ENCODE measurements at regions not wholly inside any gene's neighbourhood (a gene's known extent, or its start where the extent isn't known, plus 50 kb on each side); places are given as distances from the start of the nearest gene placed in this dataset.

DNA sequence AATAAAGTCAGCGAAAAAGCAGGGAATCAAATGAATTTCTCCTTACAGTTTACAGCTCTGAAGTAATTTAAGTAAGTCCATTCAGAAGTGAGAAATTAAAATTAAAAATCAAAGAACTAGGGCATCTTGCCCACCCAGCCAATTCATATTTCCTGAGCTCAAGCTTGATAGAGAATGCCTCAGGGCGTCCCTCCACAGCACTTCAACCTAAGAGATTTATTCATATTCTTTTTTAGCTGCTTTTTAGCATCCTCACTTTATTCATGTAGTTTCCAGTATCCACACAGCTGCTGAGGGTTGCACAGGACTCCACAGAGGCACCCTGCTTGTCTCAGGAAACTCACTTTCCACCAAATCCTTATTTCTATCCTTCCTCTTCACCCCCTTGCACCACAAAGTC lies 900.3 kb downstream of the BCL11A start:
- Histone ChIP-seq H2AFZ (ENCODE audit: low read depth, low read length) (no peak overlapping the region), H3K9me3 (ENCODE audit: low read length) (no peaks in the 10 kb centered on the region)

DNA sequence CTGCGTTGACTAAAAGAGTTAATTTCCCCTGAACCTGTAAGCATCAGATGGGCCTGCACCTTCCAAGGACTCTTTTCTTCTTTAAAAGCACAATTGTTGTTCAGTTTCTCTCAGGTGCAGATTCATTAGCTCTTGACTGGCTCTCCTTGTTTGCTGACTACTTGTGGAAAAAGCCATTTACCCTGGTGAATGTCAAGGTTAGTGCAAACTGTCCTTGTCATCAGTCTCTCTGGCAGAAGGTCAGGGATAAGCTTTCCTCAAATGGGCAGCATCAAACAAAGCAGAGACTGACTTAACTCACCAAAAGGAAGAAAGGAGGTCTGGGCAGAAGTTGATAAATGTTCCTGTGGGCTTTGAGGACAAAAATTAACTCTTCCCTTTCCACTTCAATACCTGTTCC lies 922.7 kb downstream of the BCL11A start:
- H3K4me3 ChIP-seq (ENCODE audit: low read length): no peak overlapping the region
- no peaks in the 10 kb centered on the region for H3K9me3 ChIP-seq (ENCODE audit: low read length)
- H3K4me2 ChIP-seq (ENCODE audit: low read length): no peak overlapping the region
- no peaks in the 10 kb centered on the region for H3K36me3 ChIP-seq (ENCODE audit: insufficient read depth, low read length)
- no peaks in the 10 kb centered on the region for H3F3A ChIP-seq (ENCODE audit: insufficient read depth, low read length, poor library complexity, severe bottlenecking)
- no peak overlapping the region for H3K27ac ChIP-seq (ENCODE audit: low read length)
- H4K20me1 ChIP-seq (ENCODE audit: insufficient read depth): no peaks in the 10 kb centered on the region
- H3K79me2 ChIP-seq (replicated peaks; ENCODE audit: insufficient read depth, low read length): no peaks in the 10 kb centered on the region
- no peak overlapping the region for H3K9ac ChIP-seq (ENCODE audit: low read length)
- TF ChIP-seq MXI1 (conservative IDR thresholded peaks at IDR 0.05; ENCODE audit: poor library complexity, severe bottlenecking) (no peak), POLR2AphosphoS5 (IDR thresholded peaks at IDR 0.05) (no peak), RAD21 (conservative IDR thresholded peaks at IDR 0.05) (no peak)
- TF ChIP-seq, protein P1, sequence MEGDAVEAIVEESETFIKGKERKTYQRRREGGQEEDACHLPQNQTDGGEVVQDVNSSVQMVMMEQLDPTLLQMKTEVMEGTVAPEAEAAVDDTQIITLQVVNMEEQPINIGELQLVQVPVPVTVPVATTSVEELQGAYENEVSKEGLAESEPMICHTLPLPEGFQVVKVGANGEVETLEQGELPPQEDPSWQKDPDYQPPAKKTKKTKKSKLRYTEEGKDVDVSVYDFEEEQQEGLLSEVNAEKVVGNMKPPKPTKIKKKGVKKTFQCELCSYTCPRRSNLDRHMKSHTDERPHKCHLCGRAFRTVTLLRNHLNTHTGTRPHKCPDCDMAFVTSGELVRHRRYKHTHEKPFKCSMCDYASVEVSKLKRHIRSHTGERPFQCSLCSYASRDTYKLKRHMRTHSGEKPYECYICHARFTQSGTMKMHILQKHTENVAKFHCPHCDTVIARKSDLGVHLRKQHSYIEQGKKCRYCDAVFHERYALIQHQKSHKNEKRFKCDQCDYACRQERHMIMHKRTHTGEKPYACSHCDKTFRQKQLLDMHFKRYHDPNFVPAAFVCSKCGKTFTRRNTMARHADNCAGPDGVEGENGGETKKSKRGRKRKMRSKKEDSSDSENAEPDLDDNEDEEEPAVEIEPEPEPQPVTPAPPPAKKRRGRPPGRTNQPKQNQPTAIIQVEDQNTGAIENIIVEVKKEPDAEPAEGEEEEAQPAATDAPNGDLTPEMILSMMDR (IDR thresholded peaks at IDR 0.05; ENCODE audit: poor library complexity, severe bottlenecking): no peak
- no peak overlapping the region for H2AFZ ChIP-seq (ENCODE audit: low read depth, low read length)
- H3K9me2 ChIP-seq (ENCODE audit: insufficient read depth, low read length): no peaks in the 10 kb centered on the region
- no peaks in the 10 kb centered on the region for H3K27me3 ChIP-seq (ENCODE audit: insufficient read depth, low read depth, low read length)

More for the DNA sequence above, 900.3 kb downstream of the BCL11A start:
- Histone ChIP-seq H3K36me3 (ENCODE audit: insufficient read depth, low read length) (no peaks in the 10 kb centered on the region), H3K4me2 (ENCODE audit: low read length) (no peak overlapping the region), H3F3A (ENCODE audit: insufficient read depth, low read length, poor library complexity, severe bottlenecking) (no peaks in the 10 kb centered on the region), H3K27me3 (ENCODE audit: insufficient read depth, low read depth, low read length) (no peaks in the 10 kb centered on the region), H3K9me2 (ENCODE audit: insufficient read depth, low read length) (no peaks in the 10 kb centered on the region), H3K79me2 (replicated peaks; ENCODE audit: insufficient read depth, low read length) (no peaks in the 10 kb centered on the region), H3K4me3 (ENCODE audit: low read length) (no peak overlapping the region), H3K27ac (ENCODE audit: low read length) (no peak overlapping the region), H4K20me1 (ENCODE audit: insufficient read depth) (no peaks in the 10 kb centered on the region), H3K9ac (ENCODE audit: low read length) (no peak overlapping the region)
- TF ChIP-seq MXI1 (conservative IDR thresholded peaks at IDR 0.05; ENCODE audit: poor library complexity, severe bottlenecking) (no peak), EZH2 (IDR thresholded peaks at IDR 0.05; ENCODE audit: borderline replicate concordance, insufficient read depth, low read length, poor library complexity, severe bottlenecking) (no peak), EP300 (conservative IDR thresholded peaks at IDR 0.05; ENCODE audit: poor library complexity, severe bottlenecking) (no peak), RAD21 (conservative IDR thresholded peaks at IDR 0.05) (no peak), POLR2AphosphoS5 (IDR thresholded peaks at IDR 0.05) (no peak)
- TF ChIP-seq, protein P2, sequence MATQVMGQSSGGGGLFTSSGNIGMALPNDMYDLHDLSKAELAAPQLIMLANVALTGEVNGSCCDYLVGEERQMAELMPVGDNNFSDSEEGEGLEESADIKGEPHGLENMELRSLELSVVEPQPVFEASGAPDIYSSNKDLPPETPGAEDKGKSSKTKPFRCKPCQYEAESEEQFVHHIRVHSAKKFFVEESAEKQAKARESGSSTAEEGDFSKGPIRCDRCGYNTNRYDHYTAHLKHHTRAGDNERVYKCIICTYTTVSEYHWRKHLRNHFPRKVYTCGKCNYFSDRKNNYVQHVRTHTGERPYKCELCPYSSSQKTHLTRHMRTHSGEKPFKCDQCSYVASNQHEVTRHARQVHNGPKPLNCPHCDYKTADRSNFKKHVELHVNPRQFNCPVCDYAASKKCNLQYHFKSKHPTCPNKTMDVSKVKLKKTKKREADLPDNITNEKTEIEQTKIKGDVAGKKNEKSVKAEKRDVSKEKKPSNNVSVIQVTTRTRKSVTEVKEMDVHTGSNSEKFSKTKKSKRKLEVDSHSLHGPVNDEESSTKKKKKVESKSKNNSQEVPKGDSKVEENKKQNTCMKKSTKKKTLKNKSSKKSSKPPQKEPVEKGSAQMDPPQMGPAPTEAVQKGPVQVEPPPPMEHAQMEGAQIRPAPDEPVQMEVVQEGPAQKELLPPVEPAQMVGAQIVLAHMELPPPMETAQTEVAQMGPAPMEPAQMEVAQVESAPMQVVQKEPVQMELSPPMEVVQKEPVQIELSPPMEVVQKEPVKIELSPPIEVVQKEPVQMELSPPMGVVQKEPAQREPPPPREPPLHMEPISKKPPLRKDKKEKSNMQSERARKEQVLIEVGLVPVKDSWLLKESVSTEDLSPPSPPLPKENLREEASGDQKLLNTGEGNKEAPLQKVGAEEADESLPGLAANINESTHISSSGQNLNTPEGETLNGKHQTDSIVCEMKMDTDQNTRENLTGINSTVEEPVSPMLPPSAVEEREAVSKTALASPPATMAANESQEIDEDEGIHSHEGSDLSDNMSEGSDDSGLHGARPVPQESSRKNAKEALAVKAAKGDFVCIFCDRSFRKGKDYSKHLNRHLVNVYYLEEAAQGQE (IDR thresholded peaks at IDR 0.05; ENCODE audit: borderline replicate concordance): no peak

DNA sequence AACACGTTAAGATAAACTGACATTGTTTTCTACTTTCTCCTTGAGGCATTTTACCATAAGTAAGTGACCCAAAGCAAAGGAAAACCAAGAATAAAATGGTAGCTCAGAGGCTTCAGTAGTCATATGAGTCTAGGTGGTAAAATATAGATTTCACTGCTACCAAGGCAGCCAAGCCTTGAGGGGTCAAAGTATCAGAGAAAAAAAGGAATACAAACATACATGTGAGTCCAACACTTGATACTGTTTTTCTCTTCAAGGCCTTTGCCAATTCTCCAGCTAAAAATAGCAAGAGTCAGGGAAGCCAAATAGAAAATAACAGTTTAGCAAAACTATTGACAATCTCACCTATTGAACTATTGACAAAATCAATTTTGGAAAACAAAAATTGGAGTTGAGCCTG lies 925.9 kb downstream of the BCL11A start:
- Histone ChIP-seq H3F3A (ENCODE audit: insufficient read depth, low read length, poor library complexity, severe bottlenecking) (no peaks in the 10 kb centered on the region), H2AFZ (ENCODE audit: low read depth, low read length) (no peak overlapping the region), H3K79me2 (replicated peaks; ENCODE audit: insufficient read depth, low read length) (no peaks in the 10 kb centered on the region), H3K27me3 (ENCODE audit: insufficient read depth, low read depth, low read length) (no peaks in the 10 kb centered on the region), H3K9me3 (ENCODE audit: low read length) (no peaks in the 10 kb centered on the region), H3K9ac (ENCODE audit: low read length) (no peak overlapping the region), H3K4me3 (ENCODE audit: low read length) (no peak overlapping the region), H3K36me3 (ENCODE audit: insufficient read depth, low read length) (no peaks in the 10 kb centered on the region), H3K9me2 (ENCODE audit: insufficient read depth, low read length) (no peaks in the 10 kb centered on the region), H4K20me1 (ENCODE audit: insufficient read depth) (no peaks in the 10 kb centered on the region), H3K27ac (ENCODE audit: low read length) (no peak overlapping the region), H3K4me2 (ENCODE audit: low read length) (no peak overlapping the region)
- TF ChIP-seq EZH2 (IDR thresholded peaks at IDR 0.05; ENCODE audit: borderline replicate concordance, insufficient read depth, low read length, poor library complexity, severe bottlenecking) (no peak), RAD21 (conservative IDR thresholded peaks at IDR 0.05) (no peak), SMC3 (conservative IDR thresholded peaks at IDR 0.05; ENCODE audit: poor library complexity) (no peak), MXI1 (conservative IDR thresholded peaks at IDR 0.05; ENCODE audit: poor library complexity, severe bottlenecking) (no peak), EP300 (conservative IDR thresholded peaks at IDR 0.05; ENCODE audit: poor library complexity, severe bottlenecking) (no peak), POLR2AphosphoS5 (IDR thresholded peaks at IDR 0.05) (no peak), TAF1 (IDR thresholded peaks at IDR 0.05; ENCODE audit: low read depth) (no peak)
- TF ChIP-seq, protein P1 (IDR thresholded peaks at IDR 0.05; ENCODE audit: poor library complexity, severe bottlenecking): no peak
- TF ChIP-seq, protein P2 (IDR thresholded peaks at IDR 0.05; ENCODE audit: borderline replicate concordance): no peak
